Panc1 (cell line): ENCODE measurements at regions not wholly inside any gene's neighbourhood (a gene's known extent, or its start where the extent isn't known, plus 50 kb on each side); places are given as distances from the start of the nearest gene placed in this dataset.
"Not testable (repeated sequence)": the region's sequence is repeated elsewhere in the genome, so short reads cannot be mapped to it uniquely, and the experiment has no call there.

Experiments used
- CTCF ChIP-seq: fragments of 450-650 bp; IDR thresholded peaks from 2 replicates; pipeline ENCODE4 v1.5.1; 2017; ENCODE audit warnings: mild to moderate bottlenecking
- POLR2AphosphoS5 ChIP-seq: IDR thresholded peaks from 2 replicates; pipeline ENCODE4 v1.6.1; 2012; ENCODE audit warnings: mild to moderate bottlenecking, low read depth, low read length, moderate library complexity
- TCF7L2 ChIP-seq: IDR thresholded peaks from 2 replicates; pipeline ENCODE4 v1.6.1; 2011; ENCODE audit warnings: mild to moderate bottlenecking, low read depth, low read length, inconsistent platforms

GRCh38 chrX:63242689-63243088, 108.4 kb downstream of the SPIN4 start:
- not testable (repeated sequence) for TF ChIP-seq POLR2AphosphoS5, CTCF, TCF7L2
